ENCODE measurements at regions not wholly inside any gene's neighbourhood (a gene's known extent, or its start where the extent isn't known, plus 50 kb on each side); places are given as distances from the start of the nearest gene placed in this dataset.
"Not testable (repeated sequence)": the region's sequence is repeated elsewhere in the genome, so short reads cannot be mapped to it uniquely, and the experiment has no call there.

DNA sequence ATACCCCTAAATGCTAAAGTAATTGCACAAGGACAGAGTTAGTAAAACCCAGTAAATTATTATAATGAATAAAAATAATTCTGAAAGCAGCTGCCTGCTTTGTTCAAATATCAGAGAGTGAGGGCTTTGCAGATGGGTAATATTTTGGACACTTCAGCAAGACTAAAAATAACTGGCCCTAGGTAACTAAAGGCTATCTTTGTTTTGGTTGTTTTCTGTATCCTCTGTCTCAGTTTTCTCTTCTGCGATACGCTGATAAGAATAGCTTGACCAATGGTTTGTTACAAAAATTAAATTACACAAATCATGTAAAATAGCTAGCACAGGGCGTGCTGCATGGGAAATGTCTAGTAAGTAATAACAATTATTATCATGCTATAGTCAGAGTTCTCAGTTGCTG, 204.7 kb downstream of the FGFR2 start:
- Histone ChIP-seq H3K4me1 (no peaks in the 10 kb centered on the region), H3K36me3 (no peaks in the 10 kb centered on the region), H3K27ac (no peak overlapping the region), H3K27me3 (replicated peaks in 1 of 7) (peaks cover 0 to 11% (median 0%) of the 10 kb centered on the region in 7 donors), H3K9me3 (peaks cover 0 to 4% (median 0%) of the 10 kb centered on the region in 8 donors), H3K4me3 (no peak overlapping the region)
- WGBS, 5 donors: 79 to 89% (median 87%) methylated on average over 3 of the region's 3 CpGs
- no peak for TF ChIP-seq POLR2AphosphoS5 (IDR thresholded peaks at IDR 0.05)
- TF ChIP-seq, protein P1, sequence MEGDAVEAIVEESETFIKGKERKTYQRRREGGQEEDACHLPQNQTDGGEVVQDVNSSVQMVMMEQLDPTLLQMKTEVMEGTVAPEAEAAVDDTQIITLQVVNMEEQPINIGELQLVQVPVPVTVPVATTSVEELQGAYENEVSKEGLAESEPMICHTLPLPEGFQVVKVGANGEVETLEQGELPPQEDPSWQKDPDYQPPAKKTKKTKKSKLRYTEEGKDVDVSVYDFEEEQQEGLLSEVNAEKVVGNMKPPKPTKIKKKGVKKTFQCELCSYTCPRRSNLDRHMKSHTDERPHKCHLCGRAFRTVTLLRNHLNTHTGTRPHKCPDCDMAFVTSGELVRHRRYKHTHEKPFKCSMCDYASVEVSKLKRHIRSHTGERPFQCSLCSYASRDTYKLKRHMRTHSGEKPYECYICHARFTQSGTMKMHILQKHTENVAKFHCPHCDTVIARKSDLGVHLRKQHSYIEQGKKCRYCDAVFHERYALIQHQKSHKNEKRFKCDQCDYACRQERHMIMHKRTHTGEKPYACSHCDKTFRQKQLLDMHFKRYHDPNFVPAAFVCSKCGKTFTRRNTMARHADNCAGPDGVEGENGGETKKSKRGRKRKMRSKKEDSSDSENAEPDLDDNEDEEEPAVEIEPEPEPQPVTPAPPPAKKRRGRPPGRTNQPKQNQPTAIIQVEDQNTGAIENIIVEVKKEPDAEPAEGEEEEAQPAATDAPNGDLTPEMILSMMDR (IDR thresholded peaks at IDR 0.05 in 8 of 11, conservative IDR thresholded peaks at IDR 0.05 in 3 of 11): no peak
- TF ChIP-seq POLR2A (IDR thresholded peaks at IDR 0.05): no peak
- no peak for DNase-seq
- intact Hi-C loops (cut with DNase I; ENCODE audit: low total_unique reads): no loop called here

DNA sequence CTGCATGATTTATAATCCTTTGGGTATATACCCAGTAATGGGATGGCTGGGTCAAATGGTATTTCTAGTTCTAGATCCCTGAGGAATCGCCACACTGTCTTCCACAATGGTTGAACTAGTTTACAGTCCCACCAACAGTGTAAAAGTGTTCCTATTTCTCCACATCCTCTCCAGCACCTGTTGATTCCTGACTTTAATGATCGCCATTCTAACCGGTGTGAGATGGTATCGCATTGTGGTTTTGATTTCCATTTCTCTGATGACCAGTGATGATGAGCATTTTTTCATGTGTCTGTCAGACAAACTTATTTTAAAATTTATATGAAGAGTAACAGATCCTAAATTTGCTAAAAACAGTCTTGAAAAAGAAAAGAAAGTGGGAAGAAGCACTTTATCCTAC, 197.7 kb downstream of the FGFR2 start:
- H3K27ac ChIP-seq; H3K4me1 ChIP-seq; H3K4me3 ChIP-seq; DNase-seq; H3K9me3 ChIP-seq; intact Hi-C loops (cut with DNase I; ENCODE audit: low total_unique reads); H3K36me3 ChIP-seq; H3K27me3 ChIP-seq (replicated peaks in 1 of 7): not testable (repeated sequence)
- WGBS, 5 donors: 94 to 98% (median 95%) methylated on average over 3 to 4 of the region's 4 CpGs

DNA sequence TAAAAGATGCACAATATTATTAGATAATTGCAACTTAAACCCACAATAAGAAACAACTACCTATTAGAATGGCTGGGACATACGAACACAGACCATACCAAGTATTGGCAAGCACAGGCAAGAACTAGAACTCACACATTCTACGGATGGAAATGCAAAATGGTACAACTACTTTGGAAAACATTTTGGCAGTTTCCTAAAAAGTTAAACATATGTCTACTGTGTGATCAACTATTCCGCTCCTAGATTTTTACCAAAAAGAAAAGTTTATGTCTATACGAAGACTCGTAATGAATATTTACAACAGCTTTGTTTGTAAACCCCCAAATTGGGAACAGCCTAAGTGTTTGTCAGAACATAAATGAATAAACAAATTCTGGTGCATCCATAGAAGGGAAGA, 194.7 kb downstream of the FGFR2 start:
- Histone ChIP-seq H3K4me3 (no peak overlapping the region), H3K9me3 (no peaks in the 10 kb centered on the region)
- intact Hi-C loops (cut with DNase I; ENCODE audit: low total_unique reads): no loop called here

DNA sequence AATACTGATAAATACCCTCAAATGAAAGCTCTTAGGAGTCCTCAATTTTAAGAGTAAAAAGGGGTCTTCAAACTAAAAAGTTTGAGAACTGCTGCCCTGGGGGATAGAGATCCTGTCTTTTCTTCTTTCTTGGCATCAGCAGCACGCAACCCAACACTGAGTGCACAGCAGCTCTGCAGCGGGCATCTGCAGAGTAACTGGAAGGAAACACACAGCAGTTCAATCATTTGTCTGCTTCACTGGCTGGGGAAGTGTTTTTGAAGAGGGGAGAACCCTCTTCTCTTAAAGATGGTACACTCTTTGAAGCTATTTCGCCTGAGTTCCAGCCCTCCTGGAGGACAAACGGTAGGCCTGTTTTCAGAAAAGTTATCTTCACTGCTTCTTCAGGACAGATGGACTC, 193.6 kb downstream of the FGFR2 start:
- H3K27me3 ChIP-seq (replicated peaks in 1 of 7): no peaks in the 10 kb centered on the region
- no peaks in the 10 kb centered on the region for H3K9me3 ChIP-seq
- no peak overlapping the region for H3K27ac ChIP-seq
- intact Hi-C loops (cut with DNase I; ENCODE audit: low total_unique reads): no loop called here
- no peak for DNase-seq
- H3K4me1 ChIP-seq: no peaks in the 10 kb centered on the region
- H3K36me3 ChIP-seq: no peaks in the 10 kb centered on the region
- no peak overlapping the region for H3K4me3 ChIP-seq
- no peak for TF ChIP-seq POLR2AphosphoS5 (IDR thresholded peaks at IDR 0.05)
- TF ChIP-seq, protein P1 (IDR thresholded peaks at IDR 0.05 in 8 of 11, conservative IDR thresholded peaks at IDR 0.05 in 3 of 11): no peak
- no peak for TF ChIP-seq POLR2A (IDR thresholded peaks at IDR 0.05)
- 80 to 92% (median 82%) methylated on average over 4 of the region's 4 CpGs for WGBS, 5 donors

More for the DNA sequence above, 194.7 kb downstream of the FGFR2 start:
- H3K4me1 ChIP-seq: no peaks in the 10 kb centered on the region
- H3K36me3 ChIP-seq: no peaks in the 10 kb centered on the region
- TF ChIP-seq POLR2A (IDR thresholded peaks at IDR 0.05) (no peak), POLR2AphosphoS5 (IDR thresholded peaks at IDR 0.05) (no peak)
- TF ChIP-seq, protein P1 (IDR thresholded peaks at IDR 0.05 in 8 of 11, conservative IDR thresholded peaks at IDR 0.05 in 3 of 11): no peak
- WGBS, 5 donors: 87 to 95% (median 94%) methylated on average over 5 of the region's 5 CpGs
- H3K27ac ChIP-seq: no peak overlapping the region
- no peak for DNase-seq
- H3K27me3 ChIP-seq (replicated peaks in 1 of 7): no peaks in the 10 kb centered on the region

DNA sequence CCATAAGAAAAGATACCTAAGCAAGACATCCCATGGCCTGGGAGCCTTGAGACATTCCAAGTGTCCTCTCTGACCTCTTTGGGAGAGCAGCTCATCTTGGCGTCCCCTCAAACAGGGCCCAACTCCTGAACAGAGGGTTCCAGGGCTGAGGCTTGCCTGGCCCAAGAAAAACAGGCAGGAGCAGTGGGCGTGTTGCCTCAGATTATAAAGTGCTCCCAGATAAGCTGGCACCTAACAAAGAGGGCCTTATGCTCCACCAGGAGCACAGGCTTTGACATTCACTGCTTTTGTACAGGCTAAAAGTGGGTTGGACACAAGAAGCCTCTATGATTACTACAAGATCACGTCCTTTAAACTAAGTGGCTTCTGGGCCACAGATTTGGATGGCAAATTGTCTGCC, 193.1 kb downstream of the FGFR2 start:
- H3K4me1 ChIP-seq: no peaks in the 10 kb centered on the region
- intact Hi-C loops (cut with DNase I; ENCODE audit: low total_unique reads): no loop called here
- TF ChIP-seq, protein P1 (IDR thresholded peaks at IDR 0.05 in 8 of 11, conservative IDR thresholded peaks at IDR 0.05 in 3 of 11): no peak
- TF ChIP-seq POLR2AphosphoS5 (IDR thresholded peaks at IDR 0.05) (no peak), POLR2A (IDR thresholded peaks at IDR 0.05) (no peak)
- whole genome bisulfite sequencing, 5 donors: 69 to 84% (median 75%) methylated on average over 3 of the region's 3 CpGs
- H3K27me3 ChIP-seq (replicated peaks in 1 of 7): no peaks in the 10 kb centered on the region
- H3K36me3 ChIP-seq: no peaks in the 10 kb centered on the region
- no peaks in the 10 kb centered on the region for H3K9me3 ChIP-seq
- no peak overlapping the region for H3K27ac ChIP-seq
- no peak for DNase-seq
- H3K4me3 ChIP-seq: no peak overlapping the region
